Tibial nerve (tissue), 4 donors: ENCODE measurements at regions not wholly inside any gene's neighbourhood (a gene's known extent, or its start where the extent isn't known, plus 50 kb on each side); places are given as distances from the start of the nearest gene placed in this dataset.

Experiments used
- CTCF ChIP-seq, 5 experiments: fragments of 200-600 bp in 3 of 5; fragments of 450-650 bp in 2 of 5; sonication (generic) in 3 of 5; IDR thresholded peaks; one replicate each; pipeline ENCODE4 v1.5.1; 2016 to 2019; ENCODE audit warnings: antibody characterized with exemption in 5 of 5, mild to moderate bottlenecking in 3 of 5, moderate library complexity in 2 of 5
- EP300 ChIP-seq, 2 donors: sonication (generic); formaldehyde crosslinking; IDR thresholded peaks; one replicate each; pipeline ENCODE4 v1.6.1; 2017; ENCODE audit warnings: antibody characterized with exemption in 2 of 2, mild to moderate bottlenecking in 1 of 2
- POLR2A ChIP-seq, 2 donors: fragments of 450-650 bp; IDR thresholded peaks; one replicate each; pipeline ENCODE4 v1.6.1; 2017; ENCODE audit warnings: antibody characterized with exemption in 2 of 2, mild to moderate bottlenecking in 2 of 2, moderate library complexity in 2 of 2

- TF ChIP-seq CTCF (IDR thresholded peaks at IDR 0.05), result no peak
- TF ChIP-seq POLR2A (IDR thresholded peaks at IDR 0.05), result no peak
- TF ChIP-seq EP300 (IDR thresholded peaks at IDR 0.05), result no peak
Observed at GRCh38 chr5:127153521-127153920, 80.2 kb upstream of the C5orf63 start.
